Neural progenitor cell (in vitro differentiated cells): ENCODE measurements at regions not wholly inside any gene's neighbourhood (a gene's known extent, or its start where the extent isn't known, plus 50 kb on each side); places are given as distances from the start of the nearest gene placed in this dataset.

Source experiments
- DNase-seq: peaks from one replicate; pipeline ENCODE4 v3.0.0-alpha.2; 2016; ENCODE audit warnings: low spot score
- H2AFZ ChIP-seq: fragments of 200-600 bp; sonication (generic); replicated peaks from 2 replicates; pipeline ENCODE4 v1.6.1; 2016; ENCODE audit warnings: antibody characterized with exemption
- H3F3A ChIP-seq: fragments of 200-600 bp; sonication (generic); 2 replicates; pipeline ENCODE4 v1.6.1; 2016; ENCODE audit warnings: antibody characterized with exemption, low read depth
- H3K27ac ChIP-seq: fragments of 200-600 bp; sonication (generic); 2 replicates; pipeline ENCODE4 v1.5.1; 2016; ENCODE audit warnings: mild to moderate bottlenecking
- H3K27me3 ChIP-seq: fragments of 200-600 bp; sonication (generic); 2 replicates; pipeline ENCODE4 v1.6.1; 2016; ENCODE audit warnings: mild to moderate bottlenecking, moderate library complexity
- H3K36me3 ChIP-seq: fragments of 200-600 bp; sonication (generic); 2 replicates; pipeline ENCODE4 v1.5.1; 2016
- H3K4me1 ChIP-seq: fragments of 200-600 bp; sonication (generic); 2 replicates; pipeline ENCODE4 v1.6.1; 2016; ENCODE audit warnings: mixed run types
- H3K4me2 ChIP-seq: fragments of 200-600 bp; sonication (generic); 2 replicates; pipeline ENCODE4 v1.6.1; 2016
- H3K4me3 ChIP-seq: fragments of 200-600 bp; sonication (generic); 2 replicates; pipeline ENCODE4 v1.5.1; 2016
- H3K79me2 ChIP-seq: fragments of 200-600 bp; sonication (generic); 2 replicates; pipeline ENCODE4 v1.6.1; 2016; ENCODE audit warnings: low read depth
- H3K9ac ChIP-seq: fragments of 200-600 bp; sonication (generic); 2 replicates; pipeline ENCODE4 v1.6.1; 2016
- H3K9me3 ChIP-seq: fragments of 200-600 bp; sonication (generic); 2 replicates; pipeline ENCODE4 v1.5.1; 2016; ENCODE audit warnings: low read depth
- H4K20me1 ChIP-seq: fragments of 200-600 bp; sonication (generic); 2 replicates; pipeline ENCODE4 v1.6.1; 2016; ENCODE audit warnings: low read depth
- H3K27ac Mint-ChIP-seq: 3 replicates; pipeline ENCODE4 v1.8.0; 2021; ENCODE audit warnings: mixed read lengths
- H3K27me3 Mint-ChIP-seq: 2 replicates; pipeline ENCODE4 v1.8.0; 2022; ENCODE audit warnings: low read depth, mild to moderate bottlenecking, inconsistent platforms, moderate library complexity, mixed read lengths; ENCODE audit not compliant: insufficient read depth
- H3K36me3 Mint-ChIP-seq: 3 replicates; pipeline ENCODE4 v1.8.0; 2021; ENCODE audit warnings: mixed read lengths
- H3K4me1 Mint-ChIP-seq: 3 replicates; pipeline ENCODE4 v1.8.0; 2021; ENCODE audit warnings: mixed read lengths
- H3K4me3 Mint-ChIP-seq: 3 replicates; pipeline ENCODE4 v1.8.0; 2021; ENCODE audit warnings: mild to moderate bottlenecking, moderate library complexity, mixed read lengths
- H3K9me3 Mint-ChIP-seq: 3 replicates; pipeline ENCODE4 v1.8.0; 2020; ENCODE audit warnings: mixed read lengths
- EZH2 ChIP-seq: fragments of 200-600 bp; sonication (generic); IDR thresholded peaks from 2 replicates; pipeline ENCODE4 v1.6.1; 2017; ENCODE audit warnings: antibody characterized with exemption, mild to moderate bottlenecking, moderate library complexity
- EZH2phosphoT487 ChIP-seq: fragments of 200-600 bp; sonication (generic); IDR thresholded peaks from 2 replicates; pipeline ENCODE4 v1.6.1; 2017; ENCODE audit warnings: antibody characterized with exemption
- TF ChIP-seq, protein P1 (sequence below): fragments of 200-600 bp; sonication (generic); IDR thresholded peaks from 2 replicates; pipeline ENCODE4 v1.5.1; 2017; ENCODE audit warnings: antibody characterized with exemption, mild to moderate bottlenecking

DNA sequence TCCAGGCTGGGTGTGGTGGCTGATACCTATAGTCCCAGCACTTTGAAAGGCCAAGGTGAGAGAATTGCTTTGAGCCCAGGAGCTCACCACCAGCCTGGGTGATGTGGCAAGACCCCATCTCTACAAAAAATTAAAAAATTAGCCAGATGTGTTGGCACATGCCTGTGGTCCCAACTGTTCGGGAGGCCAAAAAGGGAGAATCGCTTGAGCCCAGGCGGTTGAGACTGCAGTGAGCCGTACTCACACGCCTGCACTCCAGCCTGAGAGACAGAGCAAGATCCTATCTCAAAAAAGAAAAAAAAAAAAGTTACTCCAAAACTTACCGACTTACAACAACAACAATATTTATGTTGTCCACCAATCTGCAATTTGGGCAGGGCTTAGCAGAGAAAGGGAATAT is 178.0 kb upstream of the FN1 start:
- Histone ChIP-seq H3K9ac (no peak overlapping the region), H3K27ac (no peak overlapping the region), H3F3A (peaks cover 6% of the 10 kb centered on the region), H2AFZ (no peak overlapping the region), H3K4me1 (peaks cover 5% of the 10 kb centered on the region), H3K4me2 (no peak overlapping the region), H3K36me3 (no peaks in the 10 kb centered on the region), H3K27me3 (no peaks in the 10 kb centered on the region), H4K20me1 (no peaks in the 10 kb centered on the region), H3K4me3 (no peak overlapping the region), H3K9me3 (no peaks in the 10 kb centered on the region), H3K79me2 (no peaks in the 10 kb centered on the region)
- TF ChIP-seq EZH2 (no peak), EZH2phosphoT487 (no peak)
- TF ChIP-seq, protein P1, sequence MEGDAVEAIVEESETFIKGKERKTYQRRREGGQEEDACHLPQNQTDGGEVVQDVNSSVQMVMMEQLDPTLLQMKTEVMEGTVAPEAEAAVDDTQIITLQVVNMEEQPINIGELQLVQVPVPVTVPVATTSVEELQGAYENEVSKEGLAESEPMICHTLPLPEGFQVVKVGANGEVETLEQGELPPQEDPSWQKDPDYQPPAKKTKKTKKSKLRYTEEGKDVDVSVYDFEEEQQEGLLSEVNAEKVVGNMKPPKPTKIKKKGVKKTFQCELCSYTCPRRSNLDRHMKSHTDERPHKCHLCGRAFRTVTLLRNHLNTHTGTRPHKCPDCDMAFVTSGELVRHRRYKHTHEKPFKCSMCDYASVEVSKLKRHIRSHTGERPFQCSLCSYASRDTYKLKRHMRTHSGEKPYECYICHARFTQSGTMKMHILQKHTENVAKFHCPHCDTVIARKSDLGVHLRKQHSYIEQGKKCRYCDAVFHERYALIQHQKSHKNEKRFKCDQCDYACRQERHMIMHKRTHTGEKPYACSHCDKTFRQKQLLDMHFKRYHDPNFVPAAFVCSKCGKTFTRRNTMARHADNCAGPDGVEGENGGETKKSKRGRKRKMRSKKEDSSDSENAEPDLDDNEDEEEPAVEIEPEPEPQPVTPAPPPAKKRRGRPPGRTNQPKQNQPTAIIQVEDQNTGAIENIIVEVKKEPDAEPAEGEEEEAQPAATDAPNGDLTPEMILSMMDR = no peak
- Mint-ChIP-seq H3K4me3 (no peak overlapping the region), H3K9me3 (peaks cover 18% of the 10 kb centered on the region), H3K36me3 (peaks cover 2% of the 10 kb centered on the region), H3K27me3 (no peaks in the 10 kb centered on the region), H3K4me1 (peaks cover 29% of the 10 kb centered on the region), H3K27ac (no peak overlapping the region)
- no peak for DNase-seq

DNA sequence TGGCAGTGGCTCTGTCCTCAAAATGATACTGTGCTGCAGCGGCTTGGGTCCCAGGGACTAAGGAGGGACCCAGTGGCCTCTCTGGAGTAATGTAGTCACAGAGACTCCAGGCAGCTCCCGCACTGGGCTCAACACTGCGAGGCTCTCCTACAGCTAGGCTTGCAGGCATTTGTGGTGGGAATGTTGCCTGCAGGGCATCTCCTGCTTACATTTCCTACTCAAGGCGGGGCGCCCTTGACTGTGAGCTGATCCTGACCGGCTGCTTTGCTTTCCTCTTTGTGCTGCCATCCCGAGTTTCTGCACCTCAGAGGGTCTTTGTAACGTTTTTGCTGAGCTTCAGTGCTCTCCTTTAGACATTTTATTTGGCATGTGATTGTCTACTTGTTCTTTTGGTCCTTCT is 177.4 kb upstream of the FN1 start:
- H3F3A ChIP-seq = peaks cover 3% of the 10 kb centered on the region
- no peak overlapping the region for H3K9ac ChIP-seq
- no peak for DNase-seq
- H3K4me1 ChIP-seq = no peaks in the 10 kb centered on the region
- Mint-ChIP-seq H3K36me3 (peaks cover 2% of the 10 kb centered on the region), H3K9me3 (peaks cover 18% of the 10 kb centered on the region), H3K27ac (peak overlapping the region; percentile 90), H3K27me3 (no peaks in the 10 kb centered on the region), H3K4me1 (peaks cover 23% of the 10 kb centered on the region), H3K4me3 (no peak overlapping the region)
- H3K4me3 ChIP-seq = no peak overlapping the region
- no peaks in the 10 kb centered on the region for H3K27me3 ChIP-seq
- H2AFZ ChIP-seq = no peak overlapping the region
- H3K79me2 ChIP-seq = no peaks in the 10 kb centered on the region
- H3K4me2 ChIP-seq = no peak overlapping the region
- H3K27ac ChIP-seq = no peak overlapping the region
- H4K20me1 ChIP-seq = no peaks in the 10 kb centered on the region
- no peaks in the 10 kb centered on the region for H3K36me3 ChIP-seq
- TF ChIP-seq EZH2 = no peak
- TF ChIP-seq, protein P1 = no peak
- no peak for TF ChIP-seq EZH2phosphoT487
- no peaks in the 10 kb centered on the region for H3K9me3 ChIP-seq

DNA sequence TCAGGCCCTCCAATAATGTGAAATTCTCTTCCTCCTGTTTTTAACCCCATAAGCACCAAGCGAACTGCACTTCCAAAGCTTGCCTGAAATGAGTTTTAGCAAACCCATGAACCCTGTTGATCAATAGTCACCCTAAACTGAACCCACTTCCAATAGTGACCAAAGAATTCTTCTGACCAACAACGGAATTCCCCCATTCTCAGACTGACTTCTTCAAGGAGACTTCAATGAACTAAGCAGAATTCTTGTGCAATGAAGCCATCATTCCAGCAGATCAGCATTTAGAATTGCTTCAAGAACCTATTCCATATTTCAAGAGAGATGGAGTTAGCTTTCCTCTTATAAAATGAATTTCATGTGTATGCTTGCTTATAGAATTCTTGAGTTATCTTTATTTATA is 176.9 kb upstream of the FN1 start:
- no peak overlapping the region for H3K4me3 Mint-ChIP-seq
- peaks cover 18% of the 10 kb centered on the region for H3K9me3 Mint-ChIP-seq
- H3K4me1 ChIP-seq = no peaks in the 10 kb centered on the region
- no peak overlapping the region for H3K27ac ChIP-seq
- no peaks in the 10 kb centered on the region for H4K20me1 ChIP-seq
- no peak overlapping the region for H2AFZ ChIP-seq
- no peak overlapping the region for H3K4me2 ChIP-seq
- TF ChIP-seq EZH2phosphoT487 = no peak
- no peak for TF ChIP-seq EZH2
- TF ChIP-seq, protein P1 = no peak
- no peaks in the 10 kb centered on the region for H3K27me3 ChIP-seq
- H3K36me3 ChIP-seq = no peaks in the 10 kb centered on the region
- no peak overlapping the region for H3K9ac ChIP-seq
- peaks cover 6% of the 10 kb centered on the region for H3F3A ChIP-seq
- peaks cover 2% of the 10 kb centered on the region for H3K36me3 Mint-ChIP-seq
- H3K4me1 Mint-ChIP-seq = peaks cover 18% of the 10 kb centered on the region
- no peak for DNase-seq
- H3K79me2 ChIP-seq = no peaks in the 10 kb centered on the region
- H3K9me3 ChIP-seq = no peaks in the 10 kb centered on the region
- H3K27me3 Mint-ChIP-seq = no peaks in the 10 kb centered on the region
- no peak overlapping the region for H3K4me3 ChIP-seq
- H3K27ac Mint-ChIP-seq = no peak overlapping the region
